ENCODE measurements at regions not wholly inside any gene's neighbourhood (a gene's known extent, or its start where the extent isn't known, plus 50 kb on each side); places are given as distances from the start of the nearest gene placed in this dataset.

DNA sequence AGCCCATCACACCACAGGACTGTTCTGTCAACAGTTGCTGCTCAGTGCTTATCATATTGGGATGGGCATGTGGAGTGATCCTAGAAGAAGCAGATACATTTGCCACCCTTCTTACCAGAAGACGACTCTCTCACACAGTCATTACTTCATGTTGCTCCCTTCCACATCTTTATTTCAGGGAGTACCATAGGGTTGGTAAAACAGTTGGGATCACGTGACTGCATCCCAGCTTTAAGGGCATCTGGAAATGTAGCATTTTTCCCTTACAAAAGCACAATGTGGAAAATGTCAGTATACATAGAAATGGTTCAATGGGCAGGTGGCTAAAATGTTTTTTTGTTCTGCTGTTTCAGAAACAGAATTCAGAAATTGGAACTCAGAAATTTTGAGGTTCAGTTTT, 791.0 kb downstream of the OTOL1 start:
- TF ChIP-seq, protein P1, sequence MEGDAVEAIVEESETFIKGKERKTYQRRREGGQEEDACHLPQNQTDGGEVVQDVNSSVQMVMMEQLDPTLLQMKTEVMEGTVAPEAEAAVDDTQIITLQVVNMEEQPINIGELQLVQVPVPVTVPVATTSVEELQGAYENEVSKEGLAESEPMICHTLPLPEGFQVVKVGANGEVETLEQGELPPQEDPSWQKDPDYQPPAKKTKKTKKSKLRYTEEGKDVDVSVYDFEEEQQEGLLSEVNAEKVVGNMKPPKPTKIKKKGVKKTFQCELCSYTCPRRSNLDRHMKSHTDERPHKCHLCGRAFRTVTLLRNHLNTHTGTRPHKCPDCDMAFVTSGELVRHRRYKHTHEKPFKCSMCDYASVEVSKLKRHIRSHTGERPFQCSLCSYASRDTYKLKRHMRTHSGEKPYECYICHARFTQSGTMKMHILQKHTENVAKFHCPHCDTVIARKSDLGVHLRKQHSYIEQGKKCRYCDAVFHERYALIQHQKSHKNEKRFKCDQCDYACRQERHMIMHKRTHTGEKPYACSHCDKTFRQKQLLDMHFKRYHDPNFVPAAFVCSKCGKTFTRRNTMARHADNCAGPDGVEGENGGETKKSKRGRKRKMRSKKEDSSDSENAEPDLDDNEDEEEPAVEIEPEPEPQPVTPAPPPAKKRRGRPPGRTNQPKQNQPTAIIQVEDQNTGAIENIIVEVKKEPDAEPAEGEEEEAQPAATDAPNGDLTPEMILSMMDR (IDR thresholded peaks at IDR 0.05) = no peak
- no peak for TF ChIP-seq POLR2A (IDR thresholded peaks at IDR 0.05)
